ENCODE measurements at regions not wholly inside any gene's neighbourhood (a gene's known extent, or its start where the extent isn't known, plus 50 kb on each side); places are given as distances from the start of the nearest gene placed in this dataset.

DNA sequence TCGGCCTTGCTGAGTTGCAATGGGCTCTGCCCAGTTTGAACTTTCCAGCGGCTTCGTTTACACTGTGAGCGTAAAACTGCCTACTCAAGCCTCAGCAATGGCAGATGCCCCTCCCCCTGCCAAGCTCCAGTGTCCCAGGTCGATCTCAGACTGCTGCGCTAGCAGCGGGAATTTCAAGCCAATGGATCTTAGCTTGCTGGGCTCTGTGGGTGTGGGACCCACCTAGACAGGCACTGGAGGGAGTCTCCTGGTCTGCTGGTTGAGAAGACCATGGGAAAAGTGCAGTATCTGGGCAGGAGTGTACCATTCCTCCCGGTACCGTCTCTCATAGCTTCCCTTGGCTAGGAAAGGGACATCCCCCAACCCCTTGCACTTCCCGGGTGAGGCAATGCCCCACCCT, 88.2 kb downstream of the KLHL28 start:
- H3K36me3 ChIP-seq (ENCODE audit: control insufficient read depth, insufficient read depth, low read length) = no peaks in the 10 kb centered on the region
- DNase-seq (ENCODE audit: extremely low read depth, insufficient read length) = no peak
- H3K27me3 ChIP-seq (replicated peaks; ENCODE audit: control insufficient read depth, insufficient read depth, low read length) = no peaks in the 10 kb centered on the region
- TF ChIP-seq, protein P1, sequence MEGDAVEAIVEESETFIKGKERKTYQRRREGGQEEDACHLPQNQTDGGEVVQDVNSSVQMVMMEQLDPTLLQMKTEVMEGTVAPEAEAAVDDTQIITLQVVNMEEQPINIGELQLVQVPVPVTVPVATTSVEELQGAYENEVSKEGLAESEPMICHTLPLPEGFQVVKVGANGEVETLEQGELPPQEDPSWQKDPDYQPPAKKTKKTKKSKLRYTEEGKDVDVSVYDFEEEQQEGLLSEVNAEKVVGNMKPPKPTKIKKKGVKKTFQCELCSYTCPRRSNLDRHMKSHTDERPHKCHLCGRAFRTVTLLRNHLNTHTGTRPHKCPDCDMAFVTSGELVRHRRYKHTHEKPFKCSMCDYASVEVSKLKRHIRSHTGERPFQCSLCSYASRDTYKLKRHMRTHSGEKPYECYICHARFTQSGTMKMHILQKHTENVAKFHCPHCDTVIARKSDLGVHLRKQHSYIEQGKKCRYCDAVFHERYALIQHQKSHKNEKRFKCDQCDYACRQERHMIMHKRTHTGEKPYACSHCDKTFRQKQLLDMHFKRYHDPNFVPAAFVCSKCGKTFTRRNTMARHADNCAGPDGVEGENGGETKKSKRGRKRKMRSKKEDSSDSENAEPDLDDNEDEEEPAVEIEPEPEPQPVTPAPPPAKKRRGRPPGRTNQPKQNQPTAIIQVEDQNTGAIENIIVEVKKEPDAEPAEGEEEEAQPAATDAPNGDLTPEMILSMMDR (IDR thresholded peaks at IDR 0.05; ENCODE audit: insufficient read depth, low read length, poor library complexity, severe bottlenecking) = no peak
- H3K4me3 ChIP-seq (replicated peaks; ENCODE audit: low read depth, low read length) = no peak overlapping the region

DNA sequence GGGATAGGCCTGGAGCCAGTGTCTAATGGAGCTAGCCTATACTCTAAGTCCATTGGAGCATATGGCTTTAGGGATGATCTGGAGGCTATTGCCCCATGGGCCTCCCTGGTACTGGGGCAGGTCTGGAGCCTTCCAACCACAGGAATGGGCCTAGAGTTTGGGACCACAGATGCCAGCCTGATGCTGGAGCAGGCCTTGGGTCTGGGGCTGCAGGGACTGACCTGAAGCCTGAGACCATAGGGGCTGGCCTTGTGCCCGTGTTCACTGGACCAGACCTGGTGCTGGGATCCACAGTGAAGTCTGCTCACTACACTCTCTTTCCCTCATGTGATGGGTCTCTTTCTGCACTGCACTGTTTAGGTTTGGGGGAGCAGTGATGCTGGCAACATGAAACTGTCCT, 95.0 kb downstream of the KLHL28 start:
- no peak for DNase-seq (ENCODE audit: extremely low read depth, insufficient read length)
- Histone ChIP-seq H3K4me3 (replicated peaks; ENCODE audit: low read depth, low read length) (no peak overlapping the region), H3K27me3 (replicated peaks; ENCODE audit: control insufficient read depth, insufficient read depth, low read length) (no peaks in the 10 kb centered on the region), H3K36me3 (ENCODE audit: control insufficient read depth, insufficient read depth, low read length) (no peaks in the 10 kb centered on the region)
- TF ChIP-seq, protein P1 (IDR thresholded peaks at IDR 0.05; ENCODE audit: insufficient read depth, low read length, poor library complexity, severe bottlenecking) = no peak

DNA sequence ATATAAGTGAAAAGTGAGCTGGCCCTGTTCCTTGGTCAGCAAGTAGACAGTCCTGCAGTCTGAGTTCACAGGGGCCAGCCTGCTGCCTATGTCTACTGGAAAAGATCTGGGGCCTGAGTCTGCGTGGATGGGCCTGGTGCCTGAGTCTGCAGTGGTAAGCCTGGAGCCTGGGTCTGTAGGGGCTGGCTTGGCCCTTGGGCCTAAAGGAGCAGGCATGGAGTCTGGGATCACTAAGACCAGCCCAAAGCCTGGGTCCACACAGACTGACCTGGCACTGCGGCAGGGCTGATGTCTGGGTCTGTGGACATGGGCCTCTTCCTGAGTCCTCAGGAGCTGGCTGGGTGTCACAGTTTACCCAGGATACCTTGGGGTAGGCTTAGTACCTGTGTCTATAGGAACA, 95.4 kb downstream of the KLHL28 start:
- DNase-seq (ENCODE audit: extremely low read depth, insufficient read length) = no peak
- Histone ChIP-seq H3K27me3 (replicated peaks; ENCODE audit: control insufficient read depth, insufficient read depth, low read length) (no peaks in the 10 kb centered on the region), H3K36me3 (ENCODE audit: control insufficient read depth, insufficient read depth, low read length) (no peaks in the 10 kb centered on the region), H3K4me3 (replicated peaks; ENCODE audit: low read depth, low read length) (no peak overlapping the region)
- TF ChIP-seq, protein P1 (IDR thresholded peaks at IDR 0.05; ENCODE audit: insufficient read depth, low read length, poor library complexity, severe bottlenecking) = no peak

DNA sequence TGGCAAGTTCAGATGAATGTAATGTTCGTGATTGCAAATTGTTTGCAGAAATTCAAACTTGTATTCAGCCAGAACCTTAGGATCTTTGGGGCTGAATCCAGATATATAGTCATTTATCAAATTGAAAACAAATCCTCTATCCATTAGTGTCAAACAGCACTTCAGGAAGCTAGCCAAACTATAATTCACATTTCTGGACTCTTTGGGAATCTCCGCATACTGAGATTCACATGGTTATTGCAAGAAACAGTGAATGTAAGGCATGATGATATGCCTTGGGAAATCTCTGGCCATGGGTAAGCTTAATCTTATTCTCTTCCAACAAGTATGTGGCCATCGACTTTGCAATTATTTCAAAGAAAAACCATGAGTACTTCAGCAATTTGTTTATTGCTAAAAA, 98.5 kb downstream of the KLHL28 start:
- Histone ChIP-seq H3K36me3 (ENCODE audit: control insufficient read depth, insufficient read depth, low read length) (no peaks in the 10 kb centered on the region), H3K4me3 (replicated peaks; ENCODE audit: low read depth, low read length) (no peak overlapping the region), H3K27me3 (replicated peaks; ENCODE audit: control insufficient read depth, insufficient read depth, low read length) (no peaks in the 10 kb centered on the region)
- no peak for DNase-seq (ENCODE audit: extremely low read depth, insufficient read length)
- TF ChIP-seq, protein P1 (IDR thresholded peaks at IDR 0.05; ENCODE audit: insufficient read depth, low read length, poor library complexity, severe bottlenecking) = no peak

DNA sequence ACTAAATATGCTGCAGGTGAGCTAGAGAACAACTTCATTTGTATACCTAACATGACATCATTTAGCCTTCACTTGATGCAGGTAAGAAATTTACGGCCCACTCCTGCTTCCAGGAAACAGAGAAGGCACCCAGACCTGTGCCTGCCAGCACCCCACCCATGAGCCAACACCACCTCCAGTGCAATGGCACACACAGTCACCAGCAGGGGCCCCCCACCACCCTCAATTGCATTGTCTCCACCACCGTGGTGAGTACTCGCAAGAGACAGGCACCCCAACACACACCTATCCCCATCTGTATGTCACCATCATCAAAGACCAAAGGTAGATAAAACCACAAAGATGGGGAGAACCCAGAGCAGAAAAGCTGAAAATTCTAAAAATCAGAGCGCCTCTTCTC, 107.6 kb downstream of the KLHL28 start:
- TF ChIP-seq, protein P1 (IDR thresholded peaks at IDR 0.05; ENCODE audit: insufficient read depth, low read length, poor library complexity, severe bottlenecking) = no peak
- Histone ChIP-seq H3K27me3 (replicated peaks; ENCODE audit: control insufficient read depth, insufficient read depth, low read length) (no peaks in the 10 kb centered on the region), H3K4me3 (replicated peaks; ENCODE audit: low read depth, low read length) (no peak overlapping the region), H3K36me3 (ENCODE audit: control insufficient read depth, insufficient read depth, low read length) (no peaks in the 10 kb centered on the region)
- no peak for DNase-seq (ENCODE audit: extremely low read depth, insufficient read length)
